IPS-18c (cell line): ENCODE measurements at regions not wholly inside any gene's neighbourhood (a gene's known extent, or its start where the extent isn't known, plus 50 kb on each side); places are given as distances from the start of the nearest gene placed in this dataset.

Experiments
- H3K4me3 ChIP-seq: 2 replicates; pipeline ENCODE4 v1.7.0; 2013; ENCODE audit warnings: low read depth, mild to moderate bottlenecking, low read length, moderate library complexity; ENCODE audit not compliant: insufficient read depth
- H3K9me3 ChIP-seq: one replicate; pipeline ENCODE4 v1.6.1; 2013; ENCODE audit warnings: mild to moderate bottlenecking, low read length, moderate library complexity; ENCODE audit not compliant: control insufficient read depth, insufficient read depth

- peaks cover 2% of the 10 kb centered on the region for H3K9me3 ChIP-seq
- H3K4me3 ChIP-seq: no peak overlapping the region
Observed at GRCh38 chr17:77303620-77304019, 162.9 kb downstream of the SEC14L1 start.

DNA sequence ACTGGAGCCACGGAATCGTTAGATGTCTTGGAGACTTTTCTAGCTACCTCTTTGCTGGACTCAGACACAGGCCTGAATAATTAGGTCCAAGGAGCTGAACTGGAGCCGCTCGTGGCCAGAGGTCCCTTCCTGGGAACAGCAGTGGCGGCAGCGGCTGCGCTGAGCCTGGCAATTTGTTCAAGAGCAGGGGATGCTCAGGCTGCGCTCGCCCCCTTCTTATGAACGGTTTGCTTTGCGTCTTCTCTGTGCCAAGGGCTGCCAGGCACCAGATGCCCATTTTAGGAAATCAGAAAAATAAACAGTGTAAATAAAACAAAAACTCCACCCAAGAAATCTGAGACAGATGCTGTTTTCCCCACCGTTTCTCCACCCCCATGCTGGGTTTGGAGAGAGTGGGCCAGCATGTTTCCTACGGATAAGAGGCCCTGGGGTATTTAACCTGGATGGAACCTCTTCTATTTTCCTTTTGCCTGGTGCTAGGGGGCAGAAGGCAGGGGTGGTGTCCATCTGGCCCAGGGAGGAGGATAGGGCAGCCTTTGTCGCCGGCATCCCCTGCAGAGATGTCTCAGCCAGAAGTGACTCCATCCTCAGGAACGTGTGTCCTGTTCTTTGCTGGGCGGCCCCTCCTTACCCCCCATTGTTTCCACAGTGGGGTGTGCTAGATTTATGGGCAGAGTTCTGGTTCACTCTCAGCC, 163.4 kb downstream of the SEC14L1 start:
- Histone ChIP-seq H3K9me3 (no peaks in the 10 kb centered on the region), H3K4me3 (no peak overlapping the region)

GRCh38 chr17:77304746-77305473, 164.1 kb downstream of the SEC14L1 start:
- H3K4me3 ChIP-seq: no peak overlapping the region
- H3K9me3 ChIP-seq: no peaks in the 10 kb centered on the region

DNA sequence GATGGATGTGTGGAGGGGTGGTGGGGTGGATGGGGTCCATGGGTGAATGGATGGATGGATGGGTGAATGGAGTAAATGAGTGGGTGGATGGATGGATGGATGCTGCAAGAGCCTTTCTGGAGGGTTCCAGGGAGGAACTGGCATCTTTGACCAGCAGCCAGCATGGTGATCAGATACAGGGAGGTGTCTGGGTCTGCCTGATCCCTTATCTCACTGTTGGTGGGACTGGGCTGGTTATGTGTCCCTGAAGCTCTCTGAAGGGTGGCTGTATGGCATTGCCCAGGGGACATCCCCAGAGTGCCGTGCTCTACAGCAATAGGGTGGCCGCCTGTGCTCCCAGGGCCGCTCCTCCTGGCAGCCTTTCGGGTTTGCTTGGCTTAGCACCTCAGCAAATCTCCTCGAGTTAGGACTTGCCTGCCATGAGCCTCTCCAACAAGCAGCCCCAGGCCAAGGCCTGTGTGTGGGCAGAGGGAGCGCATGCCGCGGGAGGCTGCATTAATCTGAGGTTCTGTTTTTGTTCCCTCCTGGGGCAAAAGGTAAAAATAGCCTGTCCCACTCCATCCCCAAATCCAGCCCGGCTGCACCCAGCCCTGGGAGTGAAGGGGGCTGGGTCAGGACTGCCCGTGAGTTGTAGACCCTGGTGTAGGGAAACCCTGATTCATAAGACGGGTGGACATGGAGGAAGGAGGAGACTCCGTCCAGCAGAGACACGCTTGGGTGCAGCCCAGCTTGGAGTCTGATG, 165.4 kb downstream of the SEC14L1 start:
- Histone ChIP-seq H3K4me3 (no peak overlapping the region), H3K9me3 (no peaks in the 10 kb centered on the region)

DNA sequence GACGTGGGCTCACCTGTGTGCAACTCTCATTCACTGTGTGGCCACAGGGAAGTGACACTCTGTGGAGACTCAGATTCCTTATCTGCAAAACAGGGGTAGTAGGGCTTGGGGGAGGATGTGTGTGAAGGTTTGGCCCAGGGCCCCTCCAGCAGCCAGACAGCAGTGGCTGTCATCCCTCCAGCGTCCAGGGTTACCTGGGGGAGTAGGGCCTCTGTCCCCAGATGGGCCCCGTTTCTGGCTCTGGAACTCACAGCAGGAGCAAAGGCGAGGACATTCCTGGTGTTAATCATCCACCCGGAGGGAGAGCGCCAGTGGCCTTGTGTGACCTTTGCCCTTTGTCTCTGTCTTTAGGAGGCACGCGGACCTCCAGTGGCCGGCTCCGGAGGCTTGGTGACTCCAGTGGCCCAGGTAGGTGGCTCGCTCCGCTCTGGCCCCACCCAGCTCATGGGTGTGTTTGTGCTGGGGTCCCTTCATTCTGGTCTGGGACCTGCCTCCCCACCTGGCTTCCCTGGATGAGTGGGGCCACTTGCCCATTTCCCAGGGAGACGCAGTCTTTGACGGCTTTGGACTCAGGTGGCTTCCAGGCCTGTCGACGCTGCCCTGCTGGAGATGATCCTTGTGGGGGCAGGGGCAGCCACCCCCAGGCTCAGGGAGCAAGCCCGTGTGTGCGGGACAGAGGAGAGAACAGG, 166.2 kb downstream of the SEC14L1 start:
- H3K9me3 ChIP-seq: no peaks in the 10 kb centered on the region
- H3K4me3 ChIP-seq: no peak overlapping the region

GRCh38 chr17:77307479-77308198, 166.9 kb downstream of the SEC14L1 start:
- Histone ChIP-seq H3K9me3 (no peaks in the 10 kb centered on the region), H3K4me3 (no peak overlapping the region)

DNA sequence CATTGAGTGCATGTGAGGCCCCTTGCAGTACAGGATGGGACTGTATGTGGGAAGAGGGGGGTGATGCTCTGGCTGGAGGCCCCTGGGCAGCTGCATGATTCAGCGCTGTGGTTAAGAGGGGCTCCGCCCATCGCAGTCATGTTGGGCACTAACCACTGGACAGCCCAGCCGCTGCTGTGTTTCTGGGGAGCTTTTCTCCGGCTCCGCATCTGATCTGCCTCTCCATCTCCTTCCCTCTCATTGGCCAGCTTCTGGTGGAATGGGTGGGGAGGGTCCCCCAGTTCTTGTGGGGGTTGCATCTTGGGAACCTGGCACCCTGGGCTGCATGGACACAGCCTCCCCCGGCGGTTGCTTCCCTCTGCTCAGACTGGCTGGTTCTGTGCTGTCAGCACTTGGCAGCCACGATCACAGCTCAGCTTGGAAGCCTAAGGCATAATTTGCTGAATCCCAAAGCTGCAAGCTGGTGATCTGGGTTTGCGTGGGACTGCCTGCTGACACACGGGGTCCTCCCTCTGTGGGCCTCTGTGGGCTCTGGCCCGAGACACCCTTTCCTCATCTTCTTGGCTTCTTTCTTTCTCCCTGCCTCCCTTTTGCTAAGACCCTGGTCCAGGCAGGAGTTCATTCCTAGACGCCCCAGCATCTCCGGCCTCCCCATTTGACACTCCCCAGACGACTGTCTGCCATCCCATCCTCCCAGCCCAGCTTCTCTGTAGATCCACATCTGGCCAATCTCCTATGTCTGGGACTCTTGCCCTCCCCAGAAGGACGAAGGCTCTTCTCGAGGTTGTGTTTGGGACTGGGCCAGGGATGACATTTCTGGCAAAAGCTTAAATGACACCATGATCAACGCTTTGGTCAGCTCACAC, 168.3 kb downstream of the SEC14L1 start:
- no peaks in the 10 kb centered on the region for H3K9me3 ChIP-seq

DNA sequence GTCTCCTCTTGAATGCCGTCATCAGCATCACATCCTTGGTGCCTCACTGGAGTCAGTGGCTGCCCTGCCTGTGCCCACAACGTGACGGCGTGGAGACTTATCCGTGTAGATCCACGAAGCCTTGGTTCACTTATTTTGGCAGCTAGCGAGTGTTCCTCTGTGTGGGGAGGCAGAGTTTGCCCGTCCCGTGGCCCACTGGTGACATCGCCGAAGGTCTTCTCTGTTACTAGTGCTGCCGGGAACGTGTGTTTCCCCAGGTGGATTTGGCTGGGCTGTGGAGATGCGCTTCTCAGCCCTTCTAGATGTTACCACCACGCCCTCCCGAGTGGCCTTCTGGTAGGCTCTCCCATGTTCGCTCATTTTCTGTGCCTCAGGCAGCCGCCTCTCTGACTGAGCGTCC, 169.6 kb downstream of the SEC14L1 start:
- H3K4me3 ChIP-seq: no peak overlapping the region
- no peaks in the 10 kb centered on the region for H3K9me3 ChIP-seq

More for the DNA sequence above, 168.3 kb downstream of the SEC14L1 start:
- no peak overlapping the region for H3K4me3 ChIP-seq

DNA sequence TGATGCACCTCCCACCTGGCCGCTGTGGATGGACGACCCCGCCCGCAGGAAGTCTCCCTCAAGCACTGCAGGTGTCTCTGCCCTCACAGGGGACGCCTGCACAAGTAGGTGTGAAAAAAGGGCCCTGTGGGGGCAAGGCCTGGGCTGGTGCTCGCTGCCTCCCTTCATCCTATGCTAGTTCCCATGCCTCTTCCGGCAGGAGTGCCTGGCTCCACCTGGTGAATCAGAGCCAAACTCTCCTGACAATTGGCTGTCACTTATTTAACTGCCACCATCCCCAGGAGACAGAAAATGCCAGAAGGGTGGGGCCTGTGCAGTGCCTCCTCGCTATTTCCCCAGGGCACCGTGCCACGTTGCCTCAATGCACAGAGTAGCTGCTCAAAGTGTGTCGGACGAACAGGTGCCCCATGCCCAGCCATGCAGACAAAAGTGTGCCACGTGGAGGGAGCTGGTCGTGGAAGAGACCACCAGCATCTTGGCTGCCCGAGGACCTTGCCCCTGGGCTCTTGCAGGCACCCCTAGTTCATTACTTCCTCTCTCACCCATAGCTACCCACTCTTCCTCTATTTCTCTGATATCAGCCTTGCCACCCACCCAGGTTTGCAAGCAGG, 170.7 kb downstream of the SEC14L1 start:
- H3K9me3 ChIP-seq: no peaks in the 10 kb centered on the region
- no peak overlapping the region for H3K4me3 ChIP-seq

DNA sequence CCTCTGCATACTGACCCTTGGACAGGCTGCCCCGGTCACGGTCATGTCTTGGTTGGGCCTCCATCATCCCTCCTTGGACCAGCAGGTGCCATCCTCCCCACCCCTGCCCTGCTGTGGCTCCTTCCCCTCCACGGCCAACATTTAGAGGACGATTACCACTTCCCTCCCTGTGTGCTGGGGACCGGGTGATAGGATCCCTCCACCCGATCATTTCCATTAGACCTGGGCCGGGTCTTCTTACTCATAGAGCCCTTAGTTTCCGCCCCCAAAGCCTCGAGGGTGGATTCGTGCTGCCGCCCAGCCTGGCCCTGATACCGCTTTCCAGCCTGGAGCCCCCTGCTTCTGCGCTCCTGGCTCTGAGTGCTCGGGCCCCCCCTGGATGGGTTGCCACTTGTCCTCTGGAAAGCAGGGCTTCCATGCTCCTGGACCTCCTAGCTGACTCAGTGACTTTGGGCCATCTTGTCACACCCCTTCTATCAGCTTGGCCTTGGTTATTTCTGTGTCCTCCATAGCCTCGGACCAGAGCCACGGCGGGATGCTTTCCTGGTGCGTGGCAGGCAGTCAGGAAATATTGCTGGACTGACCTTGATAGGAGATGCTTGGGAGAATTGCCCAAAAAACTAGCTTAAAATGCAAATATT, 171.4 kb downstream of the SEC14L1 start:
- H3K9me3 ChIP-seq: no peaks in the 10 kb centered on the region
- no peak overlapping the region for H3K4me3 ChIP-seq

- no peak overlapping the region for H3K4me3 ChIP-seq
- no peaks in the 10 kb centered on the region for H3K9me3 ChIP-seq
Observed at GRCh38 chr17:77312786-77313599, 172.2 kb downstream of the SEC14L1 start.

GRCh38 chr17:77313831-77314230, 173.1 kb downstream of the SEC14L1 start:
- Histone ChIP-seq H3K4me3 (no peak overlapping the region), H3K9me3 (no peaks in the 10 kb centered on the region)

DNA sequence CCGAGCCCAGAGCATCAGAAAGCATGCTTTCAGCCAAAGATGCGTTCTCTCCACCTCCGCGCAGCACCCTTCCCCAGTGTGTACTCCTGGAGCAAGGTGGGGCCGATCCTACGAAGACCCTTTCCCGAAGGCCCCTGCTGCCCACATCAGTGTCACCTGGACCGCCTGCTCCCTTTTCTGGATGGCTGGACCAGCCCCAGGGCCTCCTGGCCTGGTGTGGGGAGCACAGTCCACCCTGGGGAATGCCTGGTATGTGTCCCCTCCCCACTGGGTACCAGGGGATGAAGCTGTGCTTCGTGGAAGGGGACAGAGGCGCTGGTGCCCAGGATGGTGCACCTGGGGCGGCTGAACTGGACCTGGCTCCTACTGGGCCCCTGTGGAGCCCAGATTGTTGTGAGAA, 173.8 kb downstream of the SEC14L1 start:
- no peak overlapping the region for H3K4me3 ChIP-seq
- no peaks in the 10 kb centered on the region for H3K9me3 ChIP-seq

DNA sequence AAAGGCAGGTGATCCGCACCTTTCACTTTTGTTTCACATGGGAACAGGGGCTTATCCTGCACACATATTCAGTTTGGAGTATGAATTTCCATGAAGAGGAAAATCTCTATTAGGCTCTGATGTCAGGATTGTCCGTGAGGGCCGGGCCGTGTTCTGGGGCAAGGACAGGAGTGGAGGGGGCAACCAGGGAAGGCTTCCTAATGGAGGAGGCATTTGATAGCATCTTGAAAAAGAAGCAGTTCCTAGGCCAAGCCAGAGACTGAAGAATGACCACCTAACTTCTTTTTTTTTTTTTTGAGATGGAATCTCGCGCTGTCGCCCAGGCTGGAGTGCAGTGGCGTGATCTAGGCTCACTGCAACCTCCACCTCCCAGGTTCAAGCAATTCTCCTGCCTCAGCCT, 174.2 kb downstream of the SEC14L1 start:
- Histone ChIP-seq H3K4me3 (no peak overlapping the region), H3K9me3 (no peaks in the 10 kb centered on the region)
